ENCODE measurements at regions not wholly inside any gene's neighbourhood (a gene's known extent, or its start where the extent isn't known, plus 50 kb on each side); places are given as distances from the start of the nearest gene placed in this dataset.

DNA sequence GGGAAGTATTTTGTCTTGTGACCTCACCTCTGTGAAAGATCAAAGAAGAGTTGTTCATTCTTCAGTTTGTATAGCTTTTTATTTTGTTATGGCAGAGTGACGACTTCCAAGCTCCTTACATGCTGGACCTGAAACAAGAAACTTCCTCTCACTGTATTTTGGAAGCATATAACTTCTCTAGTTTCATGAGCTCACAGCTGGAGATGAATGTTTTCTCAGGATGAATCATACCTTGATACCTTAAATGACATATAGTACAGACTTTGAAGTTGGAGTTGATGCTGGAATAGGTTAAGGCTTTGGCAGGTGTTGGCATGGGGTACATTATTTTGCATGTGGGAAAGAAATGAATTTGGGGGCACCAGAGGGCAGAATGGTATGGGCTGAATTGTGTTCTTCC lies 112.5 kb downstream of the SLC25A46 start:
- no peak overlapping the region for H3K4me2 ChIP-seq (replicated peaks; ENCODE audit: extremely low read depth, low read length, poor library complexity, severe bottlenecking)
- TF ChIP-seq CTCF (IDR thresholded peaks at IDR 0.05) = no peak

DNA sequence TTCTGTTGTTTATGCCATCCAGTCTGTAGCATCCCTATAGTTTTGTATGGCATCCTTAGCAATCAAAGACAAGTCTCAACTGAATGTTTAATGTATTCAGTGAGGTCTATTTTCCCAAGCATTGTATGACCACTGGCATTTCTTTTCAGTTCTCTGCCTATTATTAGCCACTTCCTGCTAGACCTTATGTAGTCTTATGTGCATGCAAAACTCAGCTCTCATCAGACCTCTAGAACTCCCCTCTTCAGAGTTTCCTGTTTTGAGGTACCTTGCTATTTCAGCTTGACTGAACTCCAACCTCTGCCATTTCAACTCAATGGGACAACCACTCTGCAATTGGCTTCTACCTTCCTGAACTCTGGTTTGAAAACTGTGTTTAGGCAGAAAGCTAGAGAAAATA lies 113.2 kb downstream of the SLC25A46 start:
- H2AFZ ChIP-seq (ENCODE audit: insufficient read depth, low read depth, low read length, poor library complexity, severe bottlenecking) = no peak overlapping the region
- H3K27ac ChIP-seq (ENCODE audit: low read depth in 1 of 2, low read length in 2 of 2) = no peak overlapping the region
- no peaks in the 10 kb centered on the region for H3K27me3 Mint-ChIP-seq (ENCODE audit: low read depth in 3 of 3)
- no peak for DNase-seq
- H3K4me1 ChIP-seq (ENCODE audit: control insufficient read depth in 1 of 2, insufficient read depth in 2 of 2, low read length in 2 of 2) = no peaks in the 10 kb centered on the region
- H3K4me2 ChIP-seq (replicated peaks; ENCODE audit: extremely low read depth, low read length, poor library complexity, severe bottlenecking) = no peak overlapping the region
- H3K79me2 ChIP-seq (ENCODE audit: insufficient read depth, low read length) = no peaks in the 10 kb centered on the region
- no peak overlapping the region for H3K4me3 Mint-ChIP-seq
- peaks cover 2 to 14% (median 7%) of the 10 kb centered on the region in 7 donors for H3K9me3 Mint-ChIP-seq
- H4K20me1 ChIP-seq (ENCODE audit: insufficient read depth, low read length) = no peaks in the 10 kb centered on the region
- H3K4me1 Mint-ChIP-seq = no peaks in the 10 kb centered on the region
- no peaks in the 10 kb centered on the region for H3K27me3 ChIP-seq (ENCODE audit: control insufficient read depth in 2 of 2, insufficient read depth in 2 of 2, low read length in 2 of 2)
- H3K27ac Mint-ChIP-seq = no peak overlapping the region
- H3K9ac ChIP-seq (ENCODE audit: insufficient read depth, low read length, poor library complexity, severe bottlenecking) = no peak overlapping the region
- no peaks in the 10 kb centered on the region for H3K36me3 Mint-ChIP-seq
- no peaks in the 10 kb centered on the region for H3K36me3 ChIP-seq (replicated peaks in 1 of 2; ENCODE audit: control insufficient read depth in 1 of 2, insufficient read depth in 2 of 2, low read length in 2 of 2)
- H3K9me3 ChIP-seq (replicated peaks in 1 of 2; ENCODE audit: control insufficient read depth in 1 of 2, insufficient read depth in 1 of 2, low read length in 2 of 2) = peaks cover 0 to 12% of the 10 kb centered on the region in 2 donors
- no peak for TF ChIP-seq CTCF (IDR thresholded peaks at IDR 0.05)
- intact Hi-C loops (cut with micrococcal nuclease) = no loop called here
- no peak overlapping the region for H3K4me3 ChIP-seq (replicated peaks in 1 of 3; ENCODE audit: low read depth in 2 of 3, low read length in 3 of 3)

More for the DNA sequence above, 112.5 kb downstream of the SLC25A46 start:
- Mint-ChIP-seq H3K36me3 (no peaks in the 10 kb centered on the region), H3K4me1 (no peaks in the 10 kb centered on the region), H3K9me3 (peaks cover 2 to 12% (median 7%) of the 10 kb centered on the region in 7 donors), H3K27ac (no peak overlapping the region), H3K4me3 (no peak overlapping the region), H3K27me3 (ENCODE audit: low read depth in 3 of 3) (no peaks in the 10 kb centered on the region)
- Histone ChIP-seq H3K4me1 (ENCODE audit: control insufficient read depth in 1 of 2, insufficient read depth in 2 of 2, low read length in 2 of 2) (no peaks in the 10 kb centered on the region), H3K36me3 (replicated peaks in 1 of 2; ENCODE audit: control insufficient read depth in 1 of 2, insufficient read depth in 2 of 2, low read length in 2 of 2) (no peaks in the 10 kb centered on the region), H2AFZ (ENCODE audit: insufficient read depth, low read depth, low read length, poor library complexity, severe bottlenecking) (no peak overlapping the region), H3K27ac (ENCODE audit: low read depth in 1 of 2, low read length in 2 of 2) (no peak overlapping the region), H3K9ac (ENCODE audit: insufficient read depth, low read length, poor library complexity, severe bottlenecking) (no peak overlapping the region), H3K4me3 (replicated peaks in 1 of 3; ENCODE audit: low read depth in 2 of 3, low read length in 3 of 3) (no peak overlapping the region), H3K79me2 (ENCODE audit: insufficient read depth, low read length) (no peaks in the 10 kb centered on the region), H3K27me3 (ENCODE audit: control insufficient read depth in 2 of 2, insufficient read depth in 2 of 2, low read length in 2 of 2) (no peaks in the 10 kb centered on the region), H3K9me3 (replicated peaks in 1 of 2; ENCODE audit: control insufficient read depth in 1 of 2, insufficient read depth in 1 of 2, low read length in 2 of 2) (peaks cover 0 to 12% of the 10 kb centered on the region in 2 donors), H4K20me1 (ENCODE audit: insufficient read depth, low read length) (no peaks in the 10 kb centered on the region)
- intact Hi-C loops (cut with micrococcal nuclease) = no loop called here
- no CpG with 5 or more reads among the region's 1 CpG for WGBS (ENCODE audit: insufficient coverage)
- no peak for DNase-seq

Measured in CD14-positive monocyte (primary cell).